ENCODE measurements at regions not wholly inside any gene's neighbourhood (a gene's known extent, or its start where the extent isn't known, plus 50 kb on each side); places are given as distances from the start of the nearest gene placed in this dataset.

DNA sequence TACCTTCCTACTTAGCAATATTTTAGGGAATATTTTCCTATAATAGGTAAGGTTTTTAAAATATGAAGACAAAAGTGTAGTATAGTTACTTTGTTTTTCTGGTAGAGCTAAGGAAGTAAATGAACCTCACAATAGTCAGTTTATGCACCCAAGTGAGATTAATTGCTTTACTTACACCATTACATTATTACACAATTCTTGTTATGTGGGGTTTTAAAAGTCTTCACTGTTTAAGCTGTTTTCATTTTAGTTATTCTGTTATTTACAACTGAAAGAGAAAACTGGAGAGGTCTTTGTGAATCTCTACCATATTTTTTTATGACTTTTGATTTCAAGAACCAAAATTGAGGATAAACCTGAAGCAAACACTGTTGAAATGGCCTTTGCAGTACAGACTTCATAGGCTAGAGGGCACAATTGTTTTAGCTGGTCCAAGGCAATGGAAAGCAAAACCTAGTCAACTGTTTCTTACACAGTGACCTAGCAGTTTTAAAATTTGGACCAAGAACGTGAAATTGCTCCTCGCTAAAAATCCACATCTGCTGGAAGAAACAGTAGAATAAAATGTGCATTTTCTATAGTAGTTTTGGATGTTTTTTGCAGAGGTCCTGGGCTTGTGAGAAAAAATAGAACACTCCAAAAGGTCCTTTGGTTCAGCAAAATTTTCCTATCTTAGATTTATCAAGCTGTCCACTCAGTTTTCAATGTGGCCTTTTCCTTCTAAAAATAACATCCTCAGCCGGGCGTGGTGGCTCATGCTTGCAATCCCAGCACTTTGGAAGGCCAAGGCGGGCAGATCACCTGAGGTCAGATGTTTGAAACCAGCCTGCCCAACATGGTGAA, 66.4 kb upstream of the FER start:
- ChIA-PET CTCF (interaction anchor here (0.6 to 1.7 kb wide), 18 partner anchors 10 to 794 kb away, joined by 3 to 6 read pairs (median 4); no protein-coding TSS in a partner anchor), POLR2A (no interaction called here)
- H3K27me3 ChIP-seq (ENCODE audit: control insufficient read depth, insufficient read depth, low read length) = peaks cover 3% of the 10 kb centered on the region
- DNase-seq (ENCODE audit: low read depth) = peak; percentile 9
- H3K4me3 ChIP-seq (ENCODE audit: low read depth, low read length) = no peak overlapping the region
- no peaks in the 10 kb centered on the region for H3K36me3 ChIP-seq (ENCODE audit: control insufficient read depth, insufficient read depth, low read length)
- TF ChIP-seq, protein P1, sequence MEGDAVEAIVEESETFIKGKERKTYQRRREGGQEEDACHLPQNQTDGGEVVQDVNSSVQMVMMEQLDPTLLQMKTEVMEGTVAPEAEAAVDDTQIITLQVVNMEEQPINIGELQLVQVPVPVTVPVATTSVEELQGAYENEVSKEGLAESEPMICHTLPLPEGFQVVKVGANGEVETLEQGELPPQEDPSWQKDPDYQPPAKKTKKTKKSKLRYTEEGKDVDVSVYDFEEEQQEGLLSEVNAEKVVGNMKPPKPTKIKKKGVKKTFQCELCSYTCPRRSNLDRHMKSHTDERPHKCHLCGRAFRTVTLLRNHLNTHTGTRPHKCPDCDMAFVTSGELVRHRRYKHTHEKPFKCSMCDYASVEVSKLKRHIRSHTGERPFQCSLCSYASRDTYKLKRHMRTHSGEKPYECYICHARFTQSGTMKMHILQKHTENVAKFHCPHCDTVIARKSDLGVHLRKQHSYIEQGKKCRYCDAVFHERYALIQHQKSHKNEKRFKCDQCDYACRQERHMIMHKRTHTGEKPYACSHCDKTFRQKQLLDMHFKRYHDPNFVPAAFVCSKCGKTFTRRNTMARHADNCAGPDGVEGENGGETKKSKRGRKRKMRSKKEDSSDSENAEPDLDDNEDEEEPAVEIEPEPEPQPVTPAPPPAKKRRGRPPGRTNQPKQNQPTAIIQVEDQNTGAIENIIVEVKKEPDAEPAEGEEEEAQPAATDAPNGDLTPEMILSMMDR (IDR thresholded peaks at IDR 0.05; ENCODE audit: insufficient read depth, low read depth, low read length) = peak; percentile 83

DNA sequence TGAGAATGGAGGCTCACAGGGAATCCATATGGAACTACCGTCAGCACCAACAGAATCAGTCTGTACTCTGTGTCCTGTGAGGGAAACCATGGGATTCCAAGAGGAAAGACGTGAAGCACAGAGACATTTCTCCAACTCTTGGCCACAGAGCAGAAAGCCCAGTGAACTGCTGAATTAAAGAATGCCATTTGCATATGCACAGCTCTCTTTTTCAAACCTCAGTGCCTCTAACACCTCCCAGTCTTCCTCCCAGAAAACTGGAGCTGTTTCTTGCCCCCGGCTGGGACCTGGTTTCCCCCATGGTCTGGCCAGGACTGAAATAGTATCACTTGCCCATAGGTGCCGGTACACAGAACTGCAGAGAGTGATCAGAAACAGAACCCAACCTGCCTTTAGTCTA, 69.6 kb upstream of the FER start:
- ChIA-PET POLR2A (no interaction called here), CTCF (interaction anchor here (0.7 to 2.0 kb wide), 2 partner anchors 10 to 16 kb away, joined by 3 to 7 read pairs; no protein-coding TSS in a partner anchor)
- Histone ChIP-seq H3K36me3 (ENCODE audit: control insufficient read depth, insufficient read depth, low read length) (no peaks in the 10 kb centered on the region), H3K4me3 (ENCODE audit: low read depth, low read length) (no peak overlapping the region), H3K27me3 (ENCODE audit: control insufficient read depth, insufficient read depth, low read length) (peaks cover 6% of the 10 kb centered on the region)
- TF ChIP-seq, protein P1 (IDR thresholded peaks at IDR 0.05; ENCODE audit: insufficient read depth, low read depth, low read length) = no peak
- DNase-seq (ENCODE audit: low read depth) = no peak

DNA sequence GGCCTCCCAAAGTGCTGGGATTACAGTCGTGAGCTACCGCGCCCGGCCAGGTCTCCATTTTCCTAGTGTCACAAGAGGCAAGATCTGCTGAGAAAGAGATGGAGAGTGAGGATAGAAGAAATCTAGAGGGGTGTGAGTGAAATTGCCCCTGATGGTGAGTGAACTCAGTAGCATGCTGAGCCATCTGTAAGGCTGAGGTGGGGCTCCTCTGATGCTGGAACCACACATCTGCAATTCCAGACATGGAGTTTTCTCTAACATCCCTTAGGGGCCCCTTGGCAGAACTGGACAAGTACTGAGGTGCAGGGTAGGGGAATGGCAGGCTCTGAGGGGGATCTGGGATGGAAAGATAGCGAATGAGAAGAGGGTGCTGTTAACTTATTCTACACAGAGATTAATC, 72.0 kb upstream of the FER start:
- POLR2A ChIA-PET = no interaction called here
- no peak for DNase-seq (ENCODE audit: low read depth)
- H3K36me3 ChIP-seq (ENCODE audit: control insufficient read depth, insufficient read depth, low read length) = no peaks in the 10 kb centered on the region
- no peak overlapping the region for H3K4me3 ChIP-seq (ENCODE audit: low read depth, low read length)
- TF ChIP-seq, protein P1 (IDR thresholded peaks at IDR 0.05; ENCODE audit: insufficient read depth, low read depth, low read length) = no peak
- H3K27me3 ChIP-seq (ENCODE audit: control insufficient read depth, insufficient read depth, low read length) = peaks cover 6% of the 10 kb centered on the region
- CTCF ChIA-PET = interaction anchor here (0.6 to 1.5 kb wide), 2 partner anchors 33 to 57 kb away, joined by 3 read pairs; no protein-coding TSS in a partner anchor

DNA sequence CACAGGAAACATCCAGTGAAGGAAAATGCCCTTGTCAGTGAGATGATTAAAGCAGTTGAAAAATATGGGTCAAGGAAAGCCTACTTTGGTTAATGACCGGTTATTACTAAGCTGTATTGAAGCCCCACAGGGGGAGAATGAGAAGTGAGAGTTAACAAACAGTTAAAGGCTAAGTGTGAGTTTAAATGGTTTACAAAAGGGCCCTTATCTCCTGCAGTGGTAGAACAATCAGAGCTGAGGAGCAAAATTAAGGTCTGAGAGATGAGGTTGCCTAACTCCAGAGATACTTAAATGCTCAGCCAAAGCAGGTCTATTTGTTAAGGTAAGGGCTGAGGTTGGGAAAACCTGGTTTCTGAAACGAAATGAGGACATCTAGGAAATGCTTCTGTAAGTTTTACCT, 75.1 kb upstream of the FER start:
- ChIA-PET POLR2A (no interaction called here), CTCF (interaction anchor here (0.8 to 1.2 kb wide), 2 partner anchors 26 to 346 kb away, joined by 3 to 6 read pairs; no protein-coding TSS in a partner anchor)

More for the DNA sequence above, 75.1 kb upstream of the FER start:
- DNase-seq (ENCODE audit: low read depth) = no peak
- TF ChIP-seq, protein P1 (IDR thresholded peaks at IDR 0.05; ENCODE audit: insufficient read depth, low read depth, low read length) = no peak
- no peak overlapping the region for H3K4me3 ChIP-seq (ENCODE audit: low read depth, low read length)
- H3K27me3 ChIP-seq (ENCODE audit: control insufficient read depth, insufficient read depth, low read length) = peaks cover 3% of the 10 kb centered on the region; the same call in 1 of the 2 replicates
- no peaks in the 10 kb centered on the region for H3K36me3 ChIP-seq (ENCODE audit: control insufficient read depth, insufficient read depth, low read length)
